ENCODE measurements at regions not wholly inside any gene's neighbourhood (a gene's known extent, or its start where the extent isn't known, plus 50 kb on each side); places are given as distances from the start of the nearest gene placed in this dataset.

- TF ChIP-seq CTCF (conservative IDR thresholded peaks at IDR 0.05; ENCODE audit: low read depth, low read length) (no peak), EZH2phosphoT487 (IDR thresholded peaks at IDR 0.05; ENCODE audit: borderline replicate concordance, low read length) (no peak)
Measured at GRCh38 chr6:126698732-126699240, 358.9 kb downstream of the CENPW start.
